OCI-LY3 (cell line): ENCODE measurements at regions not wholly inside any gene's neighbourhood (a gene's known extent, or its start where the extent isn't known, plus 50 kb on each side); places are given as distances from the start of the nearest gene placed in this dataset.
"Not testable (repeated sequence)": the region's sequence is repeated elsewhere in the genome, so short reads cannot be mapped to it uniquely, and the experiment has no call there.

Experiments used
- CTCF ChIP-seq: fragments of 200-600, 300-600 bp; sonication (generic); IDR thresholded peaks from 2 replicates; pipeline ENCODE4 v1.5.1; 2014; ENCODE audit warnings: antibody characterized with exemption, low read length, low read depth
- EZH2phosphoT487 ChIP-seq: fragments of 200-600 bp; shearing (Covaris generic); IDR thresholded peaks from 2 replicates; pipeline ENCODE4 v1.6.1; 2018; ENCODE audit warnings: antibody characterized with exemption, mixed run types, low read depth

GRCh38 chr17:20376642-20377041 is 90.7 kb downstream of the LGALS9B start:
- TF ChIP-seq CTCF, EZH2phosphoT487: not testable (repeated sequence)
